Left lung (tissue), 4 donors: ENCODE measurements at regions not wholly inside any gene's neighbourhood (a gene's known extent, or its start where the extent isn't known, plus 50 kb on each side); places are given as distances from the start of the nearest gene placed in this dataset.
A peak's percentile ranks its signal among the peaks of the same experiment; 100 is the strongest.

ENCODE experiments used
- ATAC-seq: fragments of 200-7000 bp; cut with Tn5 transposase; one replicate; pipeline ENCODE4 v1.9.1; 2020; ENCODE audit warnings: moderate library complexity
- DNase-seq, 4 donors: peaks; one replicate each; pipeline ENCODE4 v3.0.0-alpha.2; 2013 to 2020
- H3K27ac ChIP-seq, 2 donors: fragments of 200-600 bp; sonication (generic) in 1 of 2; one replicate each; pipeline versions ENCODE4 v1.5.0 to v1.8.0; 2020 to 2021
- H3K27me3 ChIP-seq, 2 donors: fragments of 200-600 bp; sonication (generic) in 1 of 2; one replicate each; pipeline versions ENCODE4 v1.5.0 to v1.8.0; 2020 to 2021
- H3K36me3 ChIP-seq, 2 donors: fragments of 200-600 bp; sonication (generic) in 1 of 2; one replicate each; pipeline versions ENCODE4 v1.5.0 to v1.8.0; 2020 to 2021
- H3K4me1 ChIP-seq, 2 donors: fragments of 200-600 bp; one replicate each; pipeline ENCODE4 v1.8.0; 2021
- H3K4me3 ChIP-seq, 2 donors: fragments of 200-600 bp; sonication (generic) in 1 of 2; one replicate each; pipeline versions ENCODE4 v1.5.0 to v1.8.0; 2020 to 2021; ENCODE audit warnings: mild to moderate bottlenecking in 1 of 2
- H3K9me3 ChIP-seq, 2 donors: fragments of 200-600 bp; sonication (generic) in 1 of 2; one replicate each; pipeline versions ENCODE4 v1.5.0 to v1.8.0; 2020 to 2021
- CTCF ChIP-seq, 2 donors: fragments of 200-600 bp; sonication (generic) in 1 of 2; IDR thresholded peaks; one replicate each; pipeline versions ENCODE4 v1.5.0 to v1.8.0; 2021; ENCODE audit warnings: antibody characterized with exemption in 2 of 2
- intact Hi-C, 2 donors: fragments of 100-400 bp; cut with DNase I; formaldehyde crosslinking; loops; one replicate each; pipeline versions ENCODE4 v1.11.2 to v1.14.2; 2022
- donor health status: DM: no; HTN: yes; CAD: no.
- donor health status: DM: no; HTN: no; CAD: no.

GRCh38 chr10:131656431-131656841 lies 244.4 kb upstream of the PPP2R2D start:
- H3K4me3 ChIP-seq: no peak overlapping the region
- no peak overlapping the region for H3K27ac ChIP-seq
- TF ChIP-seq CTCF (IDR thresholded peaks at IDR 0.05): no peak
- no peaks in the 10 kb centered on the region for H3K36me3 ChIP-seq
- H3K4me1 ChIP-seq: no peaks in the 10 kb centered on the region
- peaks cover 0 to 32% of the 10 kb centered on the region in 2 donors for H3K27me3 ChIP-seq
- intact Hi-C loops: no loop called here
- peak in 1 of 4 donors; percentile 51 for DNase-seq
- no peak for ATAC-seq
- H3K9me3 ChIP-seq: peaks cover 0 to 4% of the 10 kb centered on the region in 2 donors

DNA sequence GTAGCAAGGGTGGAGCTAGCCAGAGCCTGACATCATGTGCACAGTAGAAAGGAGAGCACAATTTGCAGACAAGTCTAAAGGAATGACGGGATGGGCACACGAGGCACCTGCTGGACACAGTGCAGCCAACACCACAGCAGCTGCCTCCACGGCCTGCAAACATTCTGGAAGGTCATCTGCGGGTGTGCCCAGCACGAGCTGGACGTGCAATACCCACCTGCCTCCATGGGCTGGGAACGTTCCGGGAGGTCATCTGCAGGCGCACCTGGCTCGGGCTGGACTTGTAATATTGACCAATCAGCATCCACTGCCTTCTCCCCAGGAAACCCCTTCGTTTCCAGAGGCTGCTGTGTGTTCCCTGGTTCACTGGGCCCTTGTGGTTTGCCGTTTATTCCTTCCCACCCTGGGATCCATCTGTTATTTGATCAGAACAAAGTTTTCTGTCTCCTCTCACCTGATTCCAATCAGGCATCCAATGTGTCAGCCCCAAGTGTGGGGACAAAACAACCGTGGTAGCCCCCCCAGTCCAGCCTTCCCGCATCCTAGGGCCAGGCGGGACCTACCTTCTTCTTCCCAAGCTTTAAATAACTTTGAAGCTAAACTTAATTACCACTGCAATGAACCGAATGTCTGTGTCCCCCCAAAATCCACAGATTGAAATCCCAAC lies 243.4 kb upstream of the PPP2R2D start:
- no peak for TF ChIP-seq CTCF (IDR thresholded peaks at IDR 0.05)

GRCh38 chr10:131657985-131658330 lies 242.8 kb upstream of the PPP2R2D start:
- TF ChIP-seq CTCF (IDR thresholded peaks at IDR 0.05): no peak
- H3K4me3 ChIP-seq: no peak overlapping the region
- peaks cover 0 to 4% of the 10 kb centered on the region in 2 donors for H3K9me3 ChIP-seq
- intact Hi-C loops: no loop called here
- no peaks in the 10 kb centered on the region for H3K36me3 ChIP-seq
- H3K4me1 ChIP-seq: no peaks in the 10 kb centered on the region
- DNase-seq (no peak), ATAC-seq (no peak)
- no peak overlapping the region for H3K27ac ChIP-seq
- peaks cover 0 to 16% of the 10 kb centered on the region in 2 donors for H3K27me3 ChIP-seq

More for the DNA sequence above, 243.4 kb upstream of the PPP2R2D start:
- peaks cover 0 to 4% of the 10 kb centered on the region in 2 donors for H3K9me3 ChIP-seq
- H3K4me3 ChIP-seq: no peak overlapping the region
- DNase-seq: peak in 1 of 4 donors; percentile 51
- ATAC-seq: no peak
- H3K27ac ChIP-seq: no peak overlapping the region
- H3K36me3 ChIP-seq: no peaks in the 10 kb centered on the region
- peaks cover 0 to 21% of the 10 kb centered on the region in 2 donors for H3K27me3 ChIP-seq
- no peaks in the 10 kb centered on the region for H3K4me1 ChIP-seq
- intact Hi-C loops: no loop called here

GRCh38 chr10:131658476-131659110 lies 242.2 kb upstream of the PPP2R2D start:
- H3K9me3 ChIP-seq: peaks cover 0 to 4% of the 10 kb centered on the region in 2 donors
- H3K36me3 ChIP-seq: no peaks in the 10 kb centered on the region
- H3K4me1 ChIP-seq: no peaks in the 10 kb centered on the region
- intact Hi-C loops: no loop called here
- no peak for TF ChIP-seq CTCF (IDR thresholded peaks at IDR 0.05)
- peaks cover 0 to 10% of the 10 kb centered on the region in 2 donors for H3K27me3 ChIP-seq
- no peak overlapping the region for H3K4me3 ChIP-seq
- DNase-seq (peak in 1 of 4 donors; percentile 55), ATAC-seq (no peak)
- no peak overlapping the region for H3K27ac ChIP-seq

- Histone ChIP-seq H3K27ac (no peak overlapping the region), H3K4me1 (no peaks in the 10 kb centered on the region), H3K27me3 (peaks cover 0 to 6% of the 10 kb centered on the region in 2 donors), H3K9me3 (peaks cover 0 to 4% of the 10 kb centered on the region in 2 donors), H3K36me3 (no peaks in the 10 kb centered on the region), H3K4me3 (no peak overlapping the region)
- intact Hi-C loops: no loop called here
- ATAC-seq (no peak), DNase-seq (no peak)
- no peak for TF ChIP-seq CTCF (IDR thresholded peaks at IDR 0.05)
Observed at GRCh38 chr10:131660427-131660826, 240.4 kb upstream of the PPP2R2D start.
